LNCaP clone FGC (cell line): ENCODE measurements at regions not wholly inside any gene's neighbourhood (a gene's known extent, or its start where the extent isn't known, plus 50 kb on each side); places are given as distances from the start of the nearest gene placed in this dataset.

ENCODE experiments used
- DNase-seq: peaks from one replicate; pipeline ENCODE4 v3.0.0-alpha.2; 2011; ENCODE audit warnings: low read depth
- H3K4me3 ChIP-seq: 2 replicates; pipeline ENCODE4 v1.5.1; 2011; ENCODE audit warnings: mild to moderate bottlenecking, low read depth, low read length, control low read depth
- CTCF ChIP-seq: IDR thresholded peaks from 2 replicates; pipeline ENCODE4 v1.5.1; 2012; ENCODE audit warnings: mild to moderate bottlenecking; ENCODE audit not compliant: control insufficient read depth, insufficient read depth; ENCODE audit errors: extremely low read depth

- H3K4me3 ChIP-seq = no peak overlapping the region
- TF ChIP-seq CTCF = no peak
These were observed 88.4 kb downstream of the ESM1 start for GRCh38 chr5:54897001-54897400.

GRCh38 chr5:54895816-54896341, 89.5 kb downstream of the ESM1 start:
- no peak overlapping the region for H3K4me3 ChIP-seq
- TF ChIP-seq CTCF = peak; percentile 83
- no peak for DNase-seq

More at GRCh38 chr5:54897001-54897400, 88.4 kb downstream of the ESM1 start:
- DNase-seq = no peak

DNA sequence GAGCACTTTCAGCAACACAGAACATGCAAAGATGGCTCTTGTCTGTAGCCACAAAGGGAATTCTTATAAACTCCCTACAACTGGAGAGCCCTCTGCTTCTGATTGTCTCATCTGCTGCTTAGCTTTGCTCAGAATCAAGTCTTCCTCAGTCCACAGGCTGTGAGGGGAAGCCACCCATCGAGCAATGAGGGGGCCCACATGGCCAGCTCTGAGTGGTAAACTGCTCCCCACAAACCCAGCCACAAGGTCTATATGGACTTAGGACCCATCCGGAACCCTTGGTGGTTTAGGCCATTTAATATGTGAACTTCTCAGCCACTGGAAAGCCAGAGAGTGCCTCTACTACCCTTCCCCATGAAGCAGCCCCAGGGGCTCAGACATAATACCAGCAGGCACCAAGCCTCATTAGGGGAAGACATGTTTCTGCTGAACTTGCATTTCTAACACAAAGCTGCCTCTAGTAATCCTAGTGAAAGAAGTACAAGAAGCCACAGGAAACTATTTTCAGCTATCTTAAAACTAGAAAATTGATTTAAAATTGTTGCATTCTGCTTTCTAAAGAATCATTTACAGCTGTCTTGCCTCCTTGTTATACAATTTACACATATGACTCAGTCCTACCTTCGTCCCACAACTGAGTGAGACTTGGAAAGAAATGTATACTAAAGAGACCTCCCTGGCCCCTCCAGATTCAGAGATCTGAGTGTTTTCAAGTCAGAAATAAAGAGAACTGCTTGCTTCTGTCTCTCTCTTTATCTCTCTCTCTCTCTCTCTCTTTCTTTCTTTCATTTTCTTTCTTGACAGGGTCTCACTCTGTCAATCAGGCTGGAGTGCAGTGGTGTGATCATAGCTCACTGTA, 90.2 kb downstream of the ESM1 start:
- no peak for TF ChIP-seq CTCF
- no peak overlapping the region for H3K4me3 ChIP-seq
- no peak for DNase-seq

- no peak overlapping the region for H3K4me3 ChIP-seq
- no peak for TF ChIP-seq CTCF
- DNase-seq = no peak
These were observed 95.6 kb downstream of the ESM1 start for GRCh38 chr5:54889826-54890225.

GRCh38 chr5:54887663-54888062, 97.7 kb downstream of the ESM1 start:
- no peak overlapping the region for H3K4me3 ChIP-seq
- TF ChIP-seq CTCF = no peak
- DNase-seq = no peak

DNA sequence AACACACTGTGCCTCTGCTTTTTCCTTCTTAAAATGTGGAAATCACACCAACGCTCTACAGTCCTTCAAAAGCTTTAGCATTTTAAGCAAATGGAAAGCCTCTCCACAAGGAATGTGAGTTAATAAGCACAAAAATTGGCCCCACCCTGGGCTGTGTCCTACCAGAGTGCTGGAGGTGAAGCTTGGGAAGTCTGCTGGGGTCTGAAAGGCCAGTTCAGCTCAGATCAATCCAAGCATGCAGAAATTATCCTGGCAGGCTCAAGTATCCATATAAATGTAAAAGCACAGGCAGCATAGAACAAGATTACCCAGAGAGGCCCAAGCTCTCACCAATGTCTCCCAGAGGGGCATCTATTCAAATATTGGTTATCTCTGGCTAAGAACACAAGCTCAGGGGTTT, 98.5 kb downstream of the ESM1 start:
- no peak for DNase-seq
- no peak overlapping the region for H3K4me3 ChIP-seq
- TF ChIP-seq CTCF = no peak

DNA sequence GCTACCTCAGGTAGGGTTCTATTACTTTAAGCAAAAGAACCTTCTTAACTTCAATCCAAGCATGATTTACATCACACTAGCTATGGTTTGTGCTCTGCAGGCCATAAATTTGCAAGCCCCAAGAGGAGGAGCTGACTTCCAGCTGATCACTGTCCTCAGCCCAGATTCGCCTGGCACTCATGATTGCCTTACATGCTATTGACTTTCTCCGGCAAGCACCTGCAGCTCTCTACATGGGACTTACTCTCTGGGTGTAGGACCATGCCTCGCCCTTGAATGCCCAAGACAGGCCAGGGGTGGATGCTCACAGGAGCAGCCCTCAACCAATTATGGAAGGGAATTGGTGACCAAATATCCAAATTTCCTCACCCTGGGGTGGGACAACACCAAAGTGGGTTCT, 99.8 kb downstream of the ESM1 start:
- TF ChIP-seq CTCF = no peak
- H3K4me3 ChIP-seq = no peak overlapping the region
- DNase-seq = no peak
